HG02610 (cell line): ENCODE measurements at regions not wholly inside any gene's neighbourhood (a gene's known extent, or its start where the extent isn't known, plus 50 kb on each side); places are given as distances from the start of the nearest gene placed in this dataset.

Source experiments
- ATAC-seq: cut with Tn5 transposase; IDR thresholded peaks from one replicate; pipeline ENCODE4 v1.9.1; 2021; ENCODE audit warnings: mild to moderate bottlenecking, moderate library complexity; ENCODE audit not compliant: unreplicated experiment

DNA sequence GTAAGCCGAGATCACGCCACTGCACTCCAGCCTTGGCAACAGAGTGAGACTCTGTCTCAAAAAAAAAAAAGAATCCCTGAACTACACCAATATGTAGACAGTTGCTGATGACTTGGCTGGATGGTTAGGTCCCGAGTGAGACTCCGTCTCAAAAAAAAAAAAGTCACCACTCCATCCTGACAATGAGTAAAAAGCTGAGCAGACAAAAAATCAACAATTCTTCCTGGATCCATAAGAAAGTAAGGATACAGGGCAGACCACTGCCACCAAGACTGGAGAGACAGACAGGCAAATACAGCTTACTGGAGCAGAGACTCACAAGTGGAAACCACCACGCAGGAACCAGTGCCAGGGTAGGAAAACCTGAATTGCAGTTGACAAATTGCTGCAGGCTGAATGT, 67.1 kb upstream of the ERCC4 start:
- no peak for ATAC-seq

DNA sequence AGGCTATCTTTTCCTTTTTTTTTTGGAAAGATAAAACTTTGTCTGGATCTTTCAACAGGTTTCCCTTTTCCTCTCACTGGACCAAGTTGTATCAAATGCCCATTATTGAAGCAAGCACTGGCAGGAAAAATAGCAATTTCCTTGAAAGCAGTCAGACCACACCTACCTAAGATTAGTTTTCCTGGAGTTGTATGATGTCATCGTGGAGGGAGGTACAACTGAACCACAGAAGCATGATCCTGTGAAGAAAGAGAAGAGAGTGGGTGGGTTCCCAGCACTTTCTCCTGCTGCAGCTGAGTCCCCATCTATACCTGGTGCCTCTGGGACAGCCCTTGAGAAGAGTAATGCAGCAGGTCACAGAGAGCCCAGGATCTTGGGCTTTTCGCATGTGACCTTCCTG, 63.6 kb upstream of the ERCC4 start:
- no peak for ATAC-seq

DNA sequence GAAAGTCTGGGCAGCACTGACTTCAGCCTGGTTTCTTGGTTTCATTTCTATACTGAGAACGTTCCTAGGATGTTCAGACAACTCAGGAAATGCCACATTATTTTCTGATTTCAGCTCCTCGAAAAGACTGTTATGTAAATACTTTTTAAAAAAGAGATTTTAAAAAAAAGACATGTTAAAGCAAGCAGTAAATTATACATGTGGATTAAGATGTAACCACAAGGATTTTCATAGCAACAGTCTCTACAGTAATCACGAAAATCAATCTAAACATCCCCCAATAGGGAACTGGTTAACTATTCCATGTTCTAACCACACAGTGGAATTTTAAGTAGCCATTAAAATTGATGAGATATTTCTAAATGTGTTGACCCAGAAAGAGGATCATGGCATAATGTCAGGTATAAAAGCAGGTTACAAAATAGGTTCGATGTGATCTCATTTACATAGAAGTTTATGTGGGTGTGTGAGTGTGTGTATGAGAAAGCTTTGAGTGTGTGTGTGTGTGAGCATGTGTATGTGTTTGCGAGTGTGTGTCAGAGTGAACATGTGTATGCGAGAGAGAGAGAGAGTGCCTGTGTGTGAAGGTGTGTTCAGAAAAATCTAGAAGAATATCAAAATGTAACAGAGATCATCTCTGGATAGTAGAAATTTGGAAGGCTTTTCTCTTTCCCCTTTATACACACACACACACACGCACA, 63.0 kb upstream of the ERCC4 start:
- ATAC-seq = no peak

DNA sequence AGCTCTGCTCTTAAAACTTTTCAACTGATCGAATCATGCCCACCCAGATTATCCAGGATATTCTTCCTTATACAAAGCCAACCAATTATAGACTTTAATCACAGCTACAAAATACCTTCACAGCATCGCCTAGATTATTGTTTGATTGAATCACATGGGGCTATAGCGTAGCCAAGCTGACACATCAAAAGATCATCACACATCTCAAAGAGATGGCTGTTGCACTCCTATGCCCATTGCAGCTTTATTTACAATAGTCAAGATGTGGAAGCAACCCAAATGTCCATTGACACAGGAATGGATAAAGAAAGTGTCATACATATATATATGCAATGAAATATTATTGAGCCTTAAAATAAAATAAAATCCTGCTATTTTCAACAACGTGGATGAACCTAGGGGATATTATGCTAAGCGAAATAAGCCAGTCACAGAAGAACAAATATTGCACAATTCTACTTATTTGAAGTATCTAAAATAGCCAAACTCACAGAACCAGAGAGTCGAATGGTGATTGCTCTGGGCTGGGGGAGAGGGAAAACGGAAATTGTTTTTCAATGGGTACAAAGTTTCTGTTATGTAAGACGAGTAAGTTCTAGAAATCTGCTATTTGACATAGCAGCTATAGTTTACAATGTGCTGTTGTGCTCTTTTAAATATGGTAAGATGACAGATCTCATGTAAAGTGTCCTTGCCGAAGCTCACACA, 60.9 kb upstream of the ERCC4 start:
- ATAC-seq = no peak

GRCh38 chr16:13863075-13863765, 56.7 kb upstream of the ERCC4 start:
- no peak for ATAC-seq

- ATAC-seq = no peak
Observed at GRCh38 chr16:13864689-13865088, 55.3 kb upstream of the ERCC4 start.

- ATAC-seq = no peak
Observed at GRCh38 chr16:13866073-13866472, 53.9 kb upstream of the ERCC4 start.
